HG02763 (cell line): ENCODE measurements at regions not wholly inside any gene's neighbourhood (a gene's known extent, or its start where the extent isn't known, plus 50 kb on each side); places are given as distances from the start of the nearest gene placed in this dataset.

Source experiments
- ATAC-seq: cut with Tn5 transposase; IDR thresholded peaks from one replicate; pipeline ENCODE4 v1.9.1; 2021; ENCODE audit warnings: mild to moderate bottlenecking, moderate library complexity; ENCODE audit not compliant: unreplicated experiment

DNA sequence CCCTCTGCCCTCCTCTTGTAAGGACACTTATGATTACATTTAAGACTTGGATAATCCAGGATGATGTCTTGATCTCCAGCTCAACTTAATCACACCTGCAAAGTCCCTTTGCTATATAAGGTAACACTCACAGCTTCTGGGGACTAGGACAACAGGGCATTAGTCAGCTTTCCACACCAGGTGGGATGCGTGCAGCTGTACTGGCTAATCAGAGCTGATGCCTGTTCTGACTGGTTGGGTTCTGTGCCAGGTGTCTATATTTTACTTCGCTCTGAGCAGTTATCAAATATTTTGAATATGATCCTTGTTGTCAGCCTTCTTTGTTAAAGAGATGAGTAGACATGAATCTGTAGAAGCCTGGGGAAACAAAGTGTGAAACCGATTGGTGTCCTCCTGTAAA lies 115.5 kb upstream of the ATP8B1 start:
- no peak for ATAC-seq

DNA sequence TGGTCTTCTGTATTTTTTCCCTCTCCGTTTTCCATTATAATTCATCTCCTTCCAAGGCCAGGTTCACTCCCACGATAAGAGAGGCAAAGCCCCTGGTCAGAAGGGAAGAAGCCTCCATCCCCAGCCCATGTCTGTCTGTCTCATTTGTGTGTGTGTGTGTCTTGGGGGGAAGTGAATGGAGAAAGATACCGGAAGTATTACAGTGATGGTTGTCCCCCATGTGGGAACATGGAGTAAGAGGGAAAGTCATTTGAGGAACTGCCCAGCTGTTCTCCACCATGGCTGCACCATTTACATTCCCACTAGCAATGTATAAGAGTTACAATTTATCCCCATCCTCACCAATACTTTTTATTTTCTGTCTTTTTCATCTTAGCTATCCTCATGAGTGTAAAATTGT lies 113.6 kb upstream of the ATP8B1 start:
- ATAC-seq: no peak

GRCh38 chr18:57915865-57916582 lies 112.9 kb upstream of the ATP8B1 start:
- no peak for ATAC-seq

- no peak for ATAC-seq
These were observed 112.1 kb upstream of the ATP8B1 start for GRCh38 chr18:57915248-57915647.

GRCh38 chr18:57913686-57914085 lies 110.6 kb upstream of the ATP8B1 start:
- ATAC-seq: no peak

GRCh38 chr18:57910817-57911216 lies 107.7 kb upstream of the ATP8B1 start:
- no peak for ATAC-seq

DNA sequence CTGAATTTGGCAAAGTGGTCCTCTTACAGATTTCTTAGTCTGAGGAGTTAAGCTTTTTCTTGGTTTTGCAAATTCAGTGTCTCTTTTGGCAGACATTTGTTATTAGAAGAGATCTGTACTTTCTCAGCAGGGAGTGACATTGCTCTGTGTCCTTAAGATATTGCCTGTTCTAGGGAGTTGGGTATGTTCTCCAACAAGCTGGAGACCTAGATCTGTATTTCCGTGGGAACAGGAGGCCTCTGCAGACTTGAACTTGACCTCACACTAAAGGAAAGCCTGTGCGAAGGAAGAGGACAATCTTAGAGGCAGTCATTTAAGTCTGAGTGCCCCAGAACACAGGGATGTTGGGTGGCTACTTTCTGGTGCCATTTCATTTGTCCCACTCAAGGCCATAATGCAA lies 107.0 kb upstream of the ATP8B1 start:
- ATAC-seq: no peak

- ATAC-seq: no peak
These were observed 106.5 kb upstream of the ATP8B1 start for GRCh38 chr18:57909620-57910019.

GRCh38 chr18:57908092-57908491 lies 105.0 kb upstream of the ATP8B1 start:
- ATAC-seq: no peak

DNA sequence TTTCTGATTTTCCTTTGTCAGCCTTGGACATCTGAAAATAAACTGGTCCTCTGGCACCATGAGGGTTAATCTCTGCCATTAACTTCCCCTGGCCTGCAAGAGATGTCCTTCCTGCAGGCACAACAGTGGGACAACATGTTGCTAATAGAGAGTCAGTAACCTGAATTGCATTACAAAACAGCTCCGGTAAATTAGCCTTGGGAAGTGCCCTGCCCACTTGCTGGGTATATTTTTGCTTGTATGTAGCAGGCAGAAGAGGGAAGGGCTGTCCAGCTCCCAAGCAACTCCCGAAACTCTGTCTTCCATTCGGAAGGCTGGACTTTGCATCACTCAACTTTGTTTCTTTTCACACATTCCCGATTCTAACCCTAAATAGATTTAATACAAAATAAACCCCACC lies 104.4 kb upstream of the ATP8B1 start:
- no peak for ATAC-seq

- no peak for ATAC-seq
These were observed 103.7 kb upstream of the ATP8B1 start for GRCh38 chr18:57906852-57907251.

- ATAC-seq: no peak
These were observed 101.4 kb upstream of the ATP8B1 start for GRCh38 chr18:57904535-57904934.

GRCh38 chr18:57902721-57903120 lies 99.6 kb upstream of the ATP8B1 start:
- ATAC-seq: no peak

DNA sequence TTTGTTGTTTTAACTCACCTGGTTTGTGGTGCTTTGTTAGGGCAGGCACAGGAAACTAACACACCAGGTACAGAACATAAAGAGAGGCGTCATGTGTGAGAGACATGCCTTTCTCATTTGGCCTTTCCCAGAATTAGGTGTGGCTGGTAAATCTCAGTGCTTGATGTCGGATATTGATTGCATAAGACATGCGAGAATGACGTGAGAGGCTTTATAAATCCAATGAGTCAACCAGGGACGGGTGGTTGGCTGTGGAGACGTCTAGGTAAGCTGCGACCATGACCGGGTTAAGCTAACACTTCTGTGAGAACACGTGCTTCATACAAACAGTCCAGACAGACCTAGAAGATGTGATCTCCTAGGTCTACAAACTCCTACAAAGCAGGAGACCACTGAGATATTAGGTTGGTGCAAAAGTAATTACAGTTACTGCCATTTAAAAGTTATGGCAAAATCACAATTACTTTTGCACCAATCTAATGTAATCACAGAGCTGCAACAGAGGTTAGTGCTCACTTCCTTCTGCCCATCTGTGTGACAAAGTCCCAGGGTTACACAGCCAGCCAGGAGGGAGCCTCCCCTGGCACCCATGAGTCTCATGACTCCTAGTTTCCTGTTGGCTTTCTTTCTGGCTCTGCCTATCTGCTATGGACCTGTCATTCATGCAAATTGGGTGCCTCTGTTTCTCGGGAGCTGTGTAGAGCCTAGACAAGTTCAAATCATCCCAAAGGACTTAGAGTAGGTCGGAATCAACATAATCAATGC lies 98.9 kb upstream of the ATP8B1 start:
- no peak for ATAC-seq

- no peak for ATAC-seq
These were observed 97.9 kb upstream of the ATP8B1 start for GRCh38 chr18:57900906-57901435.

- no peak for ATAC-seq
These were observed 95.5 kb upstream of the ATP8B1 start for GRCh38 chr18:57898506-57899124.

DNA sequence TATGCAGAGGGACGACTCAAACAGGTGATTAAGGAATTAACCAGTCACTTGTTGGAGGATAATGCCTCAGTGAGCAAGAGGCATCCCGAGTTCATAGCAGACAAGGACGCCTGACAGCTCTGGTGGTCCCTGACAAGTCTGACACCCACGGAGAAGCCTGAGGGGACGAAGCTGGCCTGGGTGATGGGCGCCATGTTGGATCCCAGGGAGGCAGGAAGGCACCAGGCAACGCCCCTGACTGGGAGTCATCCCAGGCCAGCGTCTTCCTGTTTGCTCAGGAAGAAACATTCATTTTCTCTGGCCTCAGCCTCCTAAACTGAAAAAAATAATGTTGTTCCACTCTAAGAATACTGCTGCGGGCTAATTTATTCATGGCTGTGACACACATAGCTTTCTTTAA lies 92.1 kb upstream of the ATP8B1 start:
- ATAC-seq: no peak

- no peak for ATAC-seq
These were observed 88.7 kb upstream of the ATP8B1 start for GRCh38 chr18:57891707-57892391.

GRCh38 chr18:57890266-57890665 lies 87.2 kb upstream of the ATP8B1 start:
- no peak for ATAC-seq

DNA sequence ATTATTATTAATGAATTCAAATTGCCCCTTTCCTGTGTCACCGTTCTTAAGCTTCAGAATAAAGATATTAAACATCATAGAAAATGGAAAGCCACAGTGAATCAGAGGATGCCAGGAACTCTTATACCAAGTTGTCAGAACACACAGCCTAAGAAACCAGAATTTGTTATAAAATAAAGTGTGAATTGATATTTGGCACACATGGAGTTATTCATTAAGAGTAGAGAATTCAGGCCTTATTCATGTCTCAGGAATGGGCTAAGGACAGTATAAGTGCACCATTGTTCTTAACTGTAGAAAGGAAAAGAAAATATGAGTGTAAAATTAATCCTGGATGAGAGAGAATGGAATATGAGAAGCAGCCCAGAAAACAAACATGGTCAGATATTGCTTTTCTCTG lies 86.7 kb upstream of the ATP8B1 start:
- no peak for ATAC-seq
